Large intestine (tissue), 3 donors: ENCODE measurements at regions not wholly inside any gene's neighbourhood (a gene's known extent, or its start where the extent isn't known, plus 50 kb on each side); places are given as distances from the start of the nearest gene placed in this dataset.
A peak's percentile ranks its signal among the peaks of the same experiment; 100 is the strongest.

Experiments
- DNase-seq, 2 donors: peaks; one replicate each; pipeline versions ENCODE4 v3.0.0 to v3.0.0-alpha.2; 2013
- H3K27ac ChIP-seq: one replicate; pipeline ENCODE4 v1.5.1; 2013; ENCODE audit warnings: low read length
- H3K27me3 ChIP-seq: 2 replicates; pipeline ENCODE4 v1.6.1; 2013; ENCODE audit warnings: low read length; ENCODE audit not compliant: control insufficient read depth, insufficient read depth
- H3K36me3 ChIP-seq: 2 replicates; pipeline ENCODE4 v1.6.1; 2013; ENCODE audit warnings: low read length; ENCODE audit not compliant: control insufficient read depth, insufficient read depth
- H3K4me1 ChIP-seq: one replicate; pipeline ENCODE4 v1.6.1; 2013; ENCODE audit warnings: low read length; ENCODE audit not compliant: control insufficient read depth, insufficient read depth
- H3K4me3 ChIP-seq: one replicate; pipeline ENCODE4 v1.5.1; 2013; ENCODE audit warnings: low read length
- H3K9me3 ChIP-seq: one replicate; pipeline ENCODE4 v1.6.1; 2013; ENCODE audit warnings: mild to moderate bottlenecking, low read depth, low read length, moderate library complexity; ENCODE audit not compliant: control insufficient read depth
- WGBS: methylation state at CpG from one replicate; pipeline ENCODE4 v1.1.5; 2013; ENCODE audit warnings: low lambda C conversion rate; ENCODE audit not compliant: insufficient coverage; 5-methylcytosine and 5-hydroxymethylcytosine counted together

GRCh38 chr15:39497016-39497758 lies 83.7 kb upstream of the THBS1 start:
- Histone ChIP-seq H3K27ac (no peak overlapping the region), H3K9me3 (no peaks in the 10 kb centered on the region), H3K27me3 (no peaks in the 10 kb centered on the region), H3K36me3 (no peaks in the 10 kb centered on the region), H3K4me3 (no peak overlapping the region), H3K4me1 (no peaks in the 10 kb centered on the region)
- no peak for DNase-seq
- 0% methylated on average over 1 of the region's 6 CpGs for WGBS

DNA sequence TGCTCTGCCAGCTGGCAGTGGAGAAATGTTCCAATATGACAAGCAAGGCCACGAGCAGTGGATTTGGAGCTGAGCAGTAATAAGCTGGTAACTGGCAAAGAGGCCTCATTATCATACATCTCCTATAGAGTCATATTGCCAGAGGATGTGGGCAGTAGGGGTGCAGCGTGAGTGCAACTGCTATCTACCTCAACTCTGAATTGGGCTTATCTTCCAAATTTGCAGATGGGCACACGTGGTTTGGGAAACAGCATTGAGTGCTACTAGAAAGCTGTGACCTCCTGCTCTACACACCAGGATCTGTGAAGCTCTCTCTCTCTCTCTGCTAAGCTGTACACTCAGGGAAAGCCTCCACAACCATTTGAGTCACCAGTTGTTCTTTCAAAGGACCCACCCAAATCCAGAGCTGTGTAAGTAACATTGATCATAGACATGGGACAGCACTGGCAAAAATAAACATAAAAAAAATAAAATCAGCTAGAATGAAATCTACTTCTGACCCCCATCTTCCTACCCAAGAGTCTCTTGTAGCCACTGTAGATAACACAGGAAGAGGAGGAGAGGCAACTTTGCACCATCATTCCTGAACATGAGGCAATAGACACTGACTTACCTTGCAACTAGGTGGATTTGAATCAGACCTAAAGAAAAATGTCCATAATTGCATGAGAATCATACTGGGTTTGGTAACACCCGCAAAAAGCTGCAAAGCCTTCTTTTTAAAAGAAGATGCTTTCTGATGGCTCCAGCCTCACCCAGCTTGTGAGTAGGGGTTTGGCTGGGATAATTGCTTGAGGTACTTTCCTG lies 82.9 kb upstream of the THBS1 start:
- Histone ChIP-seq H3K36me3 (no peaks in the 10 kb centered on the region), H3K27me3 (no peaks in the 10 kb centered on the region), H3K4me3 (no peak overlapping the region), H3K4me1 (no peaks in the 10 kb centered on the region), H3K27ac (peak overlapping the region; percentile 15), H3K9me3 (no peaks in the 10 kb centered on the region)
- no CpG with 5 or more reads among the region's 4 CpGs for WGBS
- DNase-seq, result no peak

DNA sequence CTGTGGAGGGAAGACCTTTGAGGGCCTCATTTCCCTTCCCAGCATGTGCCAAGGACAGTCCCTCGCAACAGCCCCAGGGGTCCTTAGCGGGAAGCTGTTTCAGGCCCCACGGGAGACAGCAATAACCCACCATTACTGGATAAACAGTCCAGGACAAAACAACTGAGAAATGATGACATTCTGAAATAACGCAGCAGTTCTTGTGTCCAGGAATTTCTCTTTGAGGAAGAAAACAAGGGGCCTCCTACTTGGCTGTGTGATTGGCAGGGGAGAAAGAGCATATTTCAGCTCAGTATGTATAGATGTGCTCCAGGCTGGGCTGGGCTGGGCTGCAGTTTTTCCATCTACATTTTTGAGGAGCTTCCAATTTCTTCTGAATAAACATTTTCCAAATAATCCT lies 82.2 kb upstream of the THBS1 start:
- H3K9me3 ChIP-seq, result no peaks in the 10 kb centered on the region
- no peaks in the 10 kb centered on the region for H3K4me1 ChIP-seq
- no peaks in the 10 kb centered on the region for H3K27me3 ChIP-seq
- 80% methylated on average over 1 of the region's 4 CpGs for WGBS
- H3K4me3 ChIP-seq, result no peak overlapping the region
- no peaks in the 10 kb centered on the region for H3K36me3 ChIP-seq
- peak in 1 of 2 donors; percentile 22 for DNase-seq
- peak overlapping the region; percentile 15 for H3K27ac ChIP-seq

- no CpG with 5 or more reads among the region's 1 CpG for WGBS
- H3K4me3 ChIP-seq, result no peak overlapping the region
- H3K9me3 ChIP-seq, result no peaks in the 10 kb centered on the region
- peak overlapping the region; percentile 14 for H3K27ac ChIP-seq
- DNase-seq, result no peak
- no peaks in the 10 kb centered on the region for H3K27me3 ChIP-seq
- no peaks in the 10 kb centered on the region for H3K4me1 ChIP-seq
- no peaks in the 10 kb centered on the region for H3K36me3 ChIP-seq
Observed at GRCh38 chr15:39499042-39499441, 81.8 kb upstream of the THBS1 start.

GRCh38 chr15:39499681-39500080 lies 81.2 kb upstream of the THBS1 start:
- Histone ChIP-seq H3K27me3 (no peaks in the 10 kb centered on the region), H3K27ac (no peak overlapping the region), H3K9me3 (no peaks in the 10 kb centered on the region), H3K36me3 (no peaks in the 10 kb centered on the region), H3K4me3 (no peak overlapping the region), H3K4me1 (no peaks in the 10 kb centered on the region)
- 100% methylated on average over 1 of the region's 4 CpGs for WGBS
- DNase-seq, result no peak

DNA sequence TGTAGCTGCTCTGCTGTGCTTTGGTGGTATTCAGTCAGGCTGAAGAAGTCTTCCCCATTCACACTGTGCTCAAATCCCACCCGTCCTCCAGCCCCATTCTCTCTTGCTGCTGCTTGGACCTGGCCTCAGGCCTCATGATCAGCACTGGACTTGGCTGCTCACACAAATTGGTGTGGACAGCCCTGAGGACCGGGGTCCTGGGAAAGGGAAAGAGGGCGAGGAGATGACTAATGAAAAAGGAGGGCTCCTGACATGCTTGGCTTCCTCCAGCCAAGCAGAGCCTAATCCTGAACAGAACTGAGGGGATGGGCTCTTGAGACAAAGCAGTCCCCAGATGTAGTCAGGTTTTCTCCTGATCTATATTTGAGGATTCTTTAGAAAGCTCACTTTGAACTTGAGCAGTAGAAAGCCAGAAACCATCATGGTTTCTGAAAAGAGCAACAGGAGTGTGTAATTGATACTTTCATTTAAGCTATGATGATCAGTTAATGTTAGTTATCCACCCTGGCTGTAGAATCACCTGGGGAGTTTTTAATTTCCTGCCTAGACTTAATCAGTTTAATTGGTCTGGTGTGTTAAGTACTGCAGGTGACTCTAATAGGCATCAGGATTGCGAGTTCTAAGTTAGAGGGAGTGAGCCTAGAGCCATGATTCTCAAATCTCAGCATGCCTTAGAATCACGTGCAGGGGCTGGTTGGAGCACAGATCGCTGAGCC lies 79.4 kb upstream of the THBS1 start:
- no peak overlapping the region for H3K27ac ChIP-seq
- H3K36me3 ChIP-seq, result no peaks in the 10 kb centered on the region
- H3K9me3 ChIP-seq, result no peaks in the 10 kb centered on the region
- H3K27me3 ChIP-seq, result no peaks in the 10 kb centered on the region
- WGBS, result no CpG with 5 or more reads among the region's 6 CpGs
- no peaks in the 10 kb centered on the region for H3K4me1 ChIP-seq
- DNase-seq, result no peak
- H3K4me3 ChIP-seq, result no peak overlapping the region

GRCh38 chr15:39502082-39502447 lies 78.8 kb upstream of the THBS1 start:
- H3K27me3 ChIP-seq, result no peaks in the 10 kb centered on the region
- no peak overlapping the region for H3K4me3 ChIP-seq
- H3K4me1 ChIP-seq, result no peaks in the 10 kb centered on the region
- H3K9me3 ChIP-seq, result no peaks in the 10 kb centered on the region
- no peak for DNase-seq
- WGBS, result no CpG with 5 or more reads among the region's 4 CpGs
- H3K36me3 ChIP-seq, result no peaks in the 10 kb centered on the region
- H3K27ac ChIP-seq, result no peak overlapping the region

- H3K4me1 ChIP-seq, result no peaks in the 10 kb centered on the region
- no peak for DNase-seq
- no peak overlapping the region for H3K27ac ChIP-seq
- H3K9me3 ChIP-seq, result no peaks in the 10 kb centered on the region
- 17% methylated on average over 1 of the region's 4 CpGs for WGBS
- no peak overlapping the region for H3K4me3 ChIP-seq
- H3K27me3 ChIP-seq, result no peaks in the 10 kb centered on the region
- no peaks in the 10 kb centered on the region for H3K36me3 ChIP-seq
Observed at GRCh38 chr15:39502611-39503195, 78.2 kb upstream of the THBS1 start.

- no peaks in the 10 kb centered on the region for H3K36me3 ChIP-seq
Observed at GRCh38 chr15:39503526-39503925, 77.4 kb upstream of the THBS1 start.

GRCh38 chr15:39504808-39505207 lies 76.1 kb upstream of the THBS1 start:
- DNase-seq, result no peak
- no peak overlapping the region for H3K27ac ChIP-seq
- WGBS, result no CpG with 5 or more reads among the region's 1 CpG
- H3K36me3 ChIP-seq, result no peaks in the 10 kb centered on the region
- H3K9me3 ChIP-seq, result no peaks in the 10 kb centered on the region
- no peak overlapping the region for H3K4me3 ChIP-seq
- H3K4me1 ChIP-seq, result no peaks in the 10 kb centered on the region
- H3K27me3 ChIP-seq, result no peaks in the 10 kb centered on the region

More at GRCh38 chr15:39503526-39503925, 77.4 kb upstream of the THBS1 start:
- no peaks in the 10 kb centered on the region for H3K9me3 ChIP-seq
- no peaks in the 10 kb centered on the region for H3K4me1 ChIP-seq
- no peaks in the 10 kb centered on the region for H3K27me3 ChIP-seq
- WGBS, result no CpG with 5 or more reads among the region's 4 CpGs
- no peak overlapping the region for H3K27ac ChIP-seq
- no peak overlapping the region for H3K4me3 ChIP-seq
- no peak for DNase-seq
